Ovary (tissue), 3 donors: ENCODE measurements at regions not wholly inside any gene's neighbourhood (a gene's known extent, or its start where the extent isn't known, plus 50 kb on each side); places are given as distances from the start of the nearest gene placed in this dataset.

Experiments
- CTCF ChIP-seq, 3 donors: fragments of 450-650 bp in 2 of 3; fragments of 200-600 bp in 1 of 3; IDR thresholded peaks; one replicate each; pipeline versions ENCODE4 v1.5.1 to v1.8.0; 2016 to 2022; ENCODE audit warnings: antibody characterized with exemption in 3 of 3, mild to moderate bottlenecking in 1 of 3
- EP300 ChIP-seq: sonication (generic); formaldehyde crosslinking; IDR thresholded peaks from one replicate; pipeline ENCODE4 v1.6.1; 2017; ENCODE audit warnings: antibody characterized with exemption
- POLR2A ChIP-seq: fragments of 450-650 bp; IDR thresholded peaks from one replicate; pipeline ENCODE4 v1.6.1; 2017; ENCODE audit warnings: antibody characterized with exemption, mild to moderate bottlenecking, moderate library complexity
- donor health status: DM: no; HTN: no; CAD: no.

DNA sequence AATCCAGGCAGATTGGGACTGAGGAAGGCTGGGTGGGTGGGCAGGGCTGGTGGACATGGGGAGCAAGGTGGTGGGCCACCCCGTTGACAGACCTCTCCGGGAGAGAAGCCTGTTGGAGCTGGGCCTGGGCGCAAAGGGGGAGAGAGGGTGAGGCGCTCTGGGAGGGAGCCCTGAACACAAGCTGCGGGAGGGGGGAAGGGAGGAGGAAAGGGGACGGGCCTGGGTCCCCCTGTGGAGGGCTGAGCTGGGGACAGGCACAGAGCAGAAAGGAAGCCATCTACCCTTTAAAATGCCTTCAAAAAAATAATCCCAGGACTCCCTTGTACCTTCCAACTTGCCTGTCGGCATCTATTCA is 161.8 kb downstream of the PSMG1 start:
- no peak for TF ChIP-seq CTCF (IDR thresholded peaks at IDR 0.05)
- no peak for TF ChIP-seq EP300
- TF ChIP-seq POLR2A = no peak
